Stimulated activated CD8-positive, alpha-beta memory T cell treated with anti-CD3 and anti-CD28 coated beads, Interleukin-4, amount 100 ng/mL, for 24 hours (primary cell): ENCODE measurements at regions not wholly inside any gene's neighbourhood (a gene's known extent, or its start where the extent isn't known, plus 50 kb on each side); places are given as distances from the start of the nearest gene placed in this dataset.
"Not testable (repeated sequence)": the region's sequence is repeated elsewhere in the genome, so short reads cannot be mapped to it uniquely, and the experiment has no call there.

ENCODE experiments used
- DNase-seq: peaks from one replicate; pipeline ENCODE4 v3.0.0-alpha.2; 2020; ENCODE audit warnings: low read depth

- no peak for DNase-seq
Measured at GRCh38 chr6:85015396-85015990, 251.1 kb upstream of the TBX18 start.

GRCh38 chr6:85010865-85011264 lies 246.5 kb upstream of the TBX18 start:
- DNase-seq = no peak

- no peak for DNase-seq
Measured at GRCh38 chr6:85008296-85009009, 244.1 kb upstream of the TBX18 start.

- no peak for DNase-seq
Measured at GRCh38 chr6:85006362-85006761, 242.0 kb upstream of the TBX18 start.

GRCh38 chr6:85005494-85005893 lies 241.1 kb upstream of the TBX18 start:
- no peak for DNase-seq

GRCh38 chr6:85004361-85004995 lies 240.1 kb upstream of the TBX18 start:
- no peak for DNase-seq

- no peak for DNase-seq
Measured at GRCh38 chr6:85002847-85003246, 238.4 kb upstream of the TBX18 start.

- DNase-seq = no peak
Measured at GRCh38 chr6:85000001-85000400, 235.6 kb upstream of the TBX18 start.

- DNase-seq = no peak
Measured at GRCh38 chr6:84998223-84998622, 233.8 kb upstream of the TBX18 start.

- DNase-seq = not testable (repeated sequence)
Measured at GRCh38 chr6:84988766-84989165, 224.4 kb upstream of the TBX18 start.

- not testable (repeated sequence) for DNase-seq
Measured at GRCh38 chr6:84985490-84985889, 221.1 kb upstream of the TBX18 start.

GRCh38 chr6:84979541-84979940 lies 215.1 kb upstream of the TBX18 start:
- DNase-seq = no peak

GRCh38 chr6:84977363-84977705 lies 212.9 kb upstream of the TBX18 start:
- no peak for DNase-seq

- no peak for DNase-seq
Measured at GRCh38 chr6:84976526-84977362, 212.3 kb upstream of the TBX18 start.

- no peak for DNase-seq
Measured at GRCh38 chr6:84975316-84975715, 210.9 kb upstream of the TBX18 start.

- no peak for DNase-seq
Measured at GRCh38 chr6:84973606-84974005, 209.2 kb upstream of the TBX18 start.

GRCh38 chr6:84967965-84968364 lies 203.6 kb upstream of the TBX18 start:
- DNase-seq = no peak

GRCh38 chr6:84967389-84967788 lies 203.0 kb upstream of the TBX18 start:
- DNase-seq = no peak

GRCh38 chr6:84953111-84953755 lies 188.8 kb upstream of the TBX18 start:
- DNase-seq = no peak

- not testable (repeated sequence) for DNase-seq
Measured at GRCh38 chr6:84944926-84945325, 180.5 kb upstream of the TBX18 start.

GRCh38 chr6:84943905-84944304 lies 179.5 kb upstream of the TBX18 start:
- DNase-seq = no peak

- not testable (repeated sequence) for DNase-seq
Measured at GRCh38 chr6:84941609-84942008, 177.2 kb upstream of the TBX18 start.
